Stimulated activated naive CD8-positive, alpha-beta T cell treated with anti-CD3 and anti-CD28 coated beads, Interleukin-15, Interleukin-2, amounts not matched to agents 100 U/mL and 50 U/mL, for 24 hours (primary cell): ENCODE measurements at regions not wholly inside any gene's neighbourhood (a gene's known extent, or its start where the extent isn't known, plus 50 kb on each side); places are given as distances from the start of the nearest gene placed in this dataset.
"Not testable (repeated sequence)": the region's sequence is repeated elsewhere in the genome, so short reads cannot be mapped to it uniquely, and the experiment has no call there.

ENCODE experiments used
- ATAC-seq: fragments of 150-1000 bp; cut with Tn5 transposase; one replicate; pipeline ENCODE4 v1.10.0; 2021
- DNase-seq: peaks from one replicate; pipeline ENCODE4 v3.0.0; 2021

GRCh38 chr11:114805431-114805830 lies 127.1 kb downstream of the NXPE2 start:
- DNase-seq, ATAC-seq: not testable (repeated sequence)

GRCh38 chr11:114811971-114812370 lies 133.6 kb downstream of the NXPE2 start:
- no peak for ATAC-seq

GRCh38 chr11:114812733-114813132 lies 134.4 kb downstream of the NXPE2 start:
- no peak for DNase-seq
- ATAC-seq: no peak

More at GRCh38 chr11:114811971-114812370, 133.6 kb downstream of the NXPE2 start:
- DNase-seq: no peak

- no peak for ATAC-seq
- no peak for DNase-seq
These were observed 134.9 kb downstream of the NXPE2 start for GRCh38 chr11:114813189-114813718.

GRCh38 chr11:114815176-114815575 lies 136.8 kb downstream of the NXPE2 start:
- ATAC-seq: no peak
- no peak for DNase-seq

GRCh38 chr11:114815761-114816160 lies 137.4 kb downstream of the NXPE2 start:
- no peak for DNase-seq
- no peak for ATAC-seq

- DNase-seq: no peak
- no peak for ATAC-seq
These were observed 138.5 kb downstream of the NXPE2 start for GRCh38 chr11:114816791-114817190.

- ATAC-seq (no peak), DNase-seq (no peak)
These were observed 140.1 kb downstream of the NXPE2 start for GRCh38 chr11:114818382-114818781.

GRCh38 chr11:114819028-114819427 lies 140.7 kb downstream of the NXPE2 start:
- no peak for DNase-seq
- ATAC-seq: no peak

- ATAC-seq (no peak), DNase-seq (no peak)
These were observed 142.3 kb downstream of the NXPE2 start for GRCh38 chr11:114820621-114821020.

- ATAC-seq: no peak
- DNase-seq: no peak
These were observed 143.5 kb downstream of the NXPE2 start for GRCh38 chr11:114821621-114822412.

- no peak for DNase-seq
- no peak for ATAC-seq
These were observed 148.6 kb downstream of the NXPE2 start for GRCh38 chr11:114826910-114827442.

- ATAC-seq (no peak), DNase-seq (no peak)
These were observed 149.4 kb downstream of the NXPE2 start for GRCh38 chr11:114827736-114828135.

GRCh38 chr11:114832532-114833125 lies 154.3 kb downstream of the NXPE2 start:
- DNase-seq (no peak), ATAC-seq (no peak)

- DNase-seq (no peak), ATAC-seq (no peak)
These were observed 157.8 kb downstream of the NXPE2 start for GRCh38 chr11:114836161-114836560.

GRCh38 chr11:114844896-114845295 lies 166.6 kb downstream of the NXPE2 start:
- ATAC-seq: no peak
- DNase-seq: no peak

- DNase-seq (no peak), ATAC-seq (no peak)
These were observed 167.6 kb downstream of the NXPE2 start for GRCh38 chr11:114845766-114846415.

GRCh38 chr11:114846416-114846791 lies 168.1 kb downstream of the NXPE2 start:
- no peak for DNase-seq
- ATAC-seq: no peak

- ATAC-seq (no peak), DNase-seq (no peak)
These were observed 169.1 kb downstream of the NXPE2 start for GRCh38 chr11:114847306-114847975.

- DNase-seq (no peak), ATAC-seq (no peak)
These were observed 169.7 kb downstream of the NXPE2 start for GRCh38 chr11:114848027-114848426.

- no peak for ATAC-seq
These were observed 179.0 kb downstream of the NXPE2 start for GRCh38 chr11:114857281-114857680.

GRCh38 chr11:114864896-114865295 lies 186.6 kb downstream of the NXPE2 start:
- ATAC-seq (no peak), DNase-seq (no peak)

More at GRCh38 chr11:114857281-114857680, 179.0 kb downstream of the NXPE2 start:
- DNase-seq: no peak
